LNCAP (cell line): ENCODE measurements at regions not wholly inside any gene's neighbourhood (a gene's known extent, or its start where the extent isn't known, plus 50 kb on each side); places are given as distances from the start of the nearest gene placed in this dataset.

ENCODE experiments used
- CTCF ChIP-seq: fragments of 450-650 bp; IDR thresholded peaks from 2 replicates; pipeline ENCODE4 v1.5.1; 2017; ENCODE audit warnings: mild to moderate bottlenecking

GRCh38 chr10:3951993-3952392, 167.0 kb upstream of the KLF6 start:
- no peak for TF ChIP-seq CTCF

- TF ChIP-seq CTCF = no peak
These were observed 165.8 kb upstream of the KLF6 start for GRCh38 chr10:3950676-3951275.

GRCh38 chr10:3949711-3950110, 164.7 kb upstream of the KLF6 start:
- no peak for TF ChIP-seq CTCF

GRCh38 chr10:3948843-3949242, 163.8 kb upstream of the KLF6 start:
- no peak for TF ChIP-seq CTCF

- TF ChIP-seq CTCF = no peak
These were observed 161.5 kb upstream of the KLF6 start for GRCh38 chr10:3946234-3947229.

GRCh38 chr10:3945026-3945425, 160.0 kb upstream of the KLF6 start:
- no peak for TF ChIP-seq CTCF

GRCh38 chr10:3944591-3944990, 159.6 kb upstream of the KLF6 start:
- TF ChIP-seq CTCF = no peak
